ENCODE measurements at regions not wholly inside any gene's neighbourhood (a gene's known extent, or its start where the extent isn't known, plus 50 kb on each side); places are given as distances from the start of the nearest gene placed in this dataset.

DNA sequence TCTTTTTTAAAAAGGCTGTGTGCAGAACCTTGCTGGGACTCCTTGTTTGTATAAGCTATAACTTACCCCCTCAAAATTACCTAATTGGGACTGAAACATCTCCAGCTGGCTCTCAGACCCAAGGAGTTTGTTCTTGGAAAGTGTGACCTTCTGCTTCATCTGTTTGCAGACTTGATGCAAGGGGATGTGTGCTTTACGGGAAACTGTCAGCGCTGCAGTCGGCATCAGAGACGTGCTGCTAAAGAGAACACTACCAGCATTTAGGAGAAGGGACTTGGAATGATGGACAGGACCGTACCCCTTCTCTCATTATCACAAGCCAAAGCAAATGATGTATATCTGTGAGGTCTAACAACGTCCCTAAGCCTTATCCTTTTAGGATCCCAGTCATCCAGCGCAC, 174.2 kb upstream of the PARP11 start:
- TF ChIP-seq, protein P1, sequence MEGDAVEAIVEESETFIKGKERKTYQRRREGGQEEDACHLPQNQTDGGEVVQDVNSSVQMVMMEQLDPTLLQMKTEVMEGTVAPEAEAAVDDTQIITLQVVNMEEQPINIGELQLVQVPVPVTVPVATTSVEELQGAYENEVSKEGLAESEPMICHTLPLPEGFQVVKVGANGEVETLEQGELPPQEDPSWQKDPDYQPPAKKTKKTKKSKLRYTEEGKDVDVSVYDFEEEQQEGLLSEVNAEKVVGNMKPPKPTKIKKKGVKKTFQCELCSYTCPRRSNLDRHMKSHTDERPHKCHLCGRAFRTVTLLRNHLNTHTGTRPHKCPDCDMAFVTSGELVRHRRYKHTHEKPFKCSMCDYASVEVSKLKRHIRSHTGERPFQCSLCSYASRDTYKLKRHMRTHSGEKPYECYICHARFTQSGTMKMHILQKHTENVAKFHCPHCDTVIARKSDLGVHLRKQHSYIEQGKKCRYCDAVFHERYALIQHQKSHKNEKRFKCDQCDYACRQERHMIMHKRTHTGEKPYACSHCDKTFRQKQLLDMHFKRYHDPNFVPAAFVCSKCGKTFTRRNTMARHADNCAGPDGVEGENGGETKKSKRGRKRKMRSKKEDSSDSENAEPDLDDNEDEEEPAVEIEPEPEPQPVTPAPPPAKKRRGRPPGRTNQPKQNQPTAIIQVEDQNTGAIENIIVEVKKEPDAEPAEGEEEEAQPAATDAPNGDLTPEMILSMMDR (IDR thresholded peaks at IDR 0.05; ENCODE audit: extremely low read depth in 1 of 2, insufficient read depth in 1 of 2, low read depth in 1 of 2, low read length in 2 of 2): no peak
- TF ChIP-seq, protein P2, sequence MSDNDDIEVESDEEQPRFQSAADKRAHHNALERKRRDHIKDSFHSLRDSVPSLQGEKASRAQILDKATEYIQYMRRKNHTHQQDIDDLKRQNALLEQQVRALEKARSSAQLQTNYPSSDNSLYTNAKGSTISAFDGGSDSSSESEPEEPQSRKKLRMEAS (IDR thresholded peaks at IDR 0.05; ENCODE audit: insufficient read depth, insufficient read length): no peak
- no peak for TF ChIP-seq POLR2A (IDR thresholded peaks at IDR 0.05; ENCODE audit: low read depth, low read length)

Measured in endothelial cell of umbilical vein (primary cell).